HEK293 (cell line): ENCODE measurements at regions not wholly inside any gene's neighbourhood (a gene's known extent, or its start where the extent isn't known, plus 50 kb on each side); places are given as distances from the start of the nearest gene placed in this dataset.

ENCODE experiments used
- CTCF ChIA-PET: fragments of 350-600 bp; formaldehyde crosslinking; extraction: SDS; loops from one replicate; lab custom pipeline; 2021; ENCODE audit warnings: antibody characterized with exemption; lab: Yijun Ruan, JAX
- POLR2A ChIA-PET: fragments of 300-600 bp; formaldehyde crosslinking; extraction: SDS; loops from one replicate; lab custom pipeline; 2020; ENCODE audit warnings: antibody characterized with exemption, inconsistent platforms; lab: Yijun Ruan, JAX
- H3K27ac ChIP-seq: fragments of 200-500 bp; sonication (Bioruptor generic); 2 replicates; pipeline ENCODE4 v1.5.1; 2014; ENCODE audit warnings: low read depth, low read length, control low read depth, inconsistent platforms; ENCODE audit errors: extremely low read depth
- H3K36me3 ChIP-seq, 2 experiments: fragments of 200-500 bp in 1 of 2; sonication (Bioruptor generic) in 1 of 2; 1 replicate in 1 of 2; 2 replicates in 1 of 2; pipeline ENCODE4 v1.5.1; 2014 to 2017; ENCODE audit warnings: inconsistent platforms in 2 of 2, low read length in 2 of 2; ENCODE audit not compliant: control insufficient read depth in 2 of 2, insufficient read depth in 1 of 2
- H3K4me1 ChIP-seq: fragments of 200-500 bp; sonication (Bioruptor generic); 2 replicates; pipeline ENCODE4 v1.5.1; 2014; ENCODE audit warnings: mild to moderate bottlenecking, low read length, inconsistent platforms; ENCODE audit not compliant: control insufficient read depth, insufficient read depth
- H3K4me3 ChIP-seq: 2 replicates; pipeline ENCODE4 v1.5.1; 2011; ENCODE audit warnings: low read depth, mild to moderate bottlenecking, control low read depth, low read length, moderate library complexity
- H3K9me3 ChIP-seq: fragments of 200-500 bp; sonication (Bioruptor generic); 2 replicates; pipeline ENCODE4 v1.5.1; 2014; ENCODE audit warnings: low read depth, low read length, inconsistent platforms; ENCODE audit not compliant: control insufficient read depth, insufficient read depth
- BCL11B ChIP-seq: fragments of 450-650 bp; formaldehyde crosslinking; IDR thresholded peaks from 2 replicates; pipeline ENCODE4 v1.5.1; 2016; ENCODE audit warnings: low read depth, missing biosample characterization, missing genetic modification characterization
- GLIS2 ChIP-seq: fragments of 450-650 bp; formaldehyde crosslinking; IDR thresholded peaks from 2 replicates; pipeline ENCODE4 v1.5.1; 2016; ENCODE audit warnings: missing biosample characterization, missing genetic modification characterization
- PRDM4 ChIP-seq: fragments of 450-650 bp; formaldehyde crosslinking; IDR thresholded peaks from 2 replicates; pipeline ENCODE4 v1.5.1; 2017; ENCODE audit warnings: missing biosample characterization, missing genetic modification characterization
- SCRT1 ChIP-seq: fragments of 450-650 bp; formaldehyde crosslinking; IDR thresholded peaks from 2 replicates; pipeline ENCODE4 v1.5.1; 2016; ENCODE audit warnings: missing biosample characterization, missing genetic modification characterization, borderline replicate concordance
- ZBTB7A ChIP-seq: fragments of 450-650 bp; formaldehyde crosslinking; IDR thresholded peaks from 2 replicates; pipeline ENCODE4 v1.5.1; 2016; ENCODE audit warnings: low read depth, missing biosample characterization, missing genetic modification characterization
- ZNF114 ChIP-seq: fragments of 450-650 bp; formaldehyde crosslinking; IDR thresholded peaks from 2 replicates; pipeline ENCODE4 v1.5.0; 2017; ENCODE audit warnings: missing biosample characterization, missing genetic modification characterization
- ZNF202 ChIP-seq: fragments of 450-650 bp; formaldehyde crosslinking; IDR thresholded peaks from 2 replicates; pipeline ENCODE4 v1.5.1; 2016; ENCODE audit warnings: missing biosample characterization, missing genetic modification characterization, borderline replicate concordance
- ZNF211 ChIP-seq: fragments of 450-650 bp; formaldehyde crosslinking; IDR thresholded peaks from 2 replicates; pipeline ENCODE4 v1.5.1; 2016; ENCODE audit warnings: low read depth, missing biosample characterization, missing genetic modification characterization
- ZNF239 ChIP-seq: fragments of 450-650 bp; formaldehyde crosslinking; IDR thresholded peaks from 2 replicates; pipeline ENCODE4 v1.5.1; 2016; ENCODE audit warnings: missing biosample characterization, missing genetic modification characterization
- ZNF24 ChIP-seq: fragments of 450-650 bp; formaldehyde crosslinking; IDR thresholded peaks from 2 replicates; pipeline ENCODE4 v1.5.1; 2016; ENCODE audit warnings: missing biosample characterization, missing genetic modification characterization
- ZNF394 ChIP-seq: fragments of 450-650 bp; formaldehyde crosslinking; IDR thresholded peaks from 2 replicates; pipeline ENCODE4 v1.5.1; 2016; ENCODE audit warnings: missing biosample characterization, missing genetic modification characterization, mild to moderate bottlenecking, moderate library complexity, borderline replicate concordance
- ZNF416 ChIP-seq: fragments of 450-650 bp; formaldehyde crosslinking; IDR thresholded peaks from 2 replicates; pipeline ENCODE4 v1.5.1; 2016; ENCODE audit warnings: missing biosample characterization, missing genetic modification characterization
- ZNF513 ChIP-seq: fragments of 450-650 bp; IDR thresholded peaks from 2 replicates; pipeline ENCODE4 v1.5.1; 2018; ENCODE audit warnings: missing biosample characterization, missing genetic modification characterization
- ZNF530 ChIP-seq: fragments of 450-650 bp; formaldehyde crosslinking; IDR thresholded peaks from 2 replicates; pipeline ENCODE4 v1.5.1; 2016; ENCODE audit warnings: low read depth, missing biosample characterization, missing genetic modification characterization
- ZNF624 ChIP-seq: fragments of 450-650 bp; formaldehyde crosslinking; IDR thresholded peaks from 2 replicates; pipeline ENCODE4 v1.5.1; 2017; ENCODE audit warnings: missing biosample characterization, missing genetic modification characterization
- ZNF747 ChIP-seq: fragments of 450-650 bp; formaldehyde crosslinking; IDR thresholded peaks from 2 replicates; pipeline ENCODE4 v1.5.1; 2016; ENCODE audit warnings: missing biosample characterization, missing genetic modification characterization
- ZNF76 ChIP-seq: fragments of 450-650 bp; formaldehyde crosslinking; IDR thresholded peaks from 2 replicates; pipeline ENCODE4; 2016; ENCODE audit warnings: low read depth, missing biosample characterization, missing genetic modification characterization, borderline replicate concordance
- ZNF791 ChIP-seq: fragments of 450-650 bp; formaldehyde crosslinking; IDR thresholded peaks from 2 replicates; pipeline ENCODE4 v1.5.1; 2016; ENCODE audit warnings: missing biosample characterization, missing genetic modification characterization
- ZNF792 ChIP-seq: fragments of 450-650 bp; formaldehyde crosslinking; IDR thresholded peaks from 2 replicates; pipeline ENCODE4 v1.5.1; 2016; ENCODE audit warnings: missing biosample characterization, missing genetic modification characterization
- ZXDB ChIP-seq: fragments of 450-650 bp; formaldehyde crosslinking; IDR thresholded peaks from 2 replicates; pipeline ENCODE4 v1.5.1; 2016; ENCODE audit warnings: missing biosample characterization, missing genetic modification characterization
- TF ChIP-seq, protein P1 (sequence below): fragments of 450-650 bp; formaldehyde crosslinking; IDR thresholded peaks from 2 replicates; pipeline ENCODE4 v1.5.1; 2016; ENCODE audit warnings: missing biosample characterization, missing genetic modification characterization
- TF ChIP-seq, protein P2 (sequence below): fragments of 450-650 bp; formaldehyde crosslinking; IDR thresholded peaks from 2 replicates; pipeline ENCODE4 v1.5.1; 2017; ENCODE audit warnings: missing biosample characterization, missing genetic modification characterization
- TF ChIP-seq, protein P3 (sequence below): fragments of 450-650 bp; formaldehyde crosslinking; IDR thresholded peaks from 2 replicates; pipeline ENCODE4 v1.5.1; 2017; ENCODE audit warnings: missing biosample characterization, missing genetic modification characterization

GRCh38 chr15:53295574-53295973, 463.9 kb downstream of the WDR72 start:
- CTCF ChIA-PET: no interaction called here
- Histone ChIP-seq H3K4me1 (no peaks in the 10 kb centered on the region), H3K4me3 (no peak overlapping the region), H3K27ac (no peak overlapping the region), H3K36me3 (no peaks in the 10 kb centered on the region)
- no peak for TF ChIP-seq BCL11B (tag by site-specific recombination)
- TF ChIP-seq ZNF202 (tag by site-specific recombination): no peak
- no peak for TF ChIP-seq ZXDB
- TF ChIP-seq ZNF239 (tag by site-specific recombination): no peak
- no peak for TF ChIP-seq ZNF416 (tag by site-specific recombination)
- TF ChIP-seq ZNF114 (tag by site-specific recombination): no peak
- TF ChIP-seq, protein P1, sequence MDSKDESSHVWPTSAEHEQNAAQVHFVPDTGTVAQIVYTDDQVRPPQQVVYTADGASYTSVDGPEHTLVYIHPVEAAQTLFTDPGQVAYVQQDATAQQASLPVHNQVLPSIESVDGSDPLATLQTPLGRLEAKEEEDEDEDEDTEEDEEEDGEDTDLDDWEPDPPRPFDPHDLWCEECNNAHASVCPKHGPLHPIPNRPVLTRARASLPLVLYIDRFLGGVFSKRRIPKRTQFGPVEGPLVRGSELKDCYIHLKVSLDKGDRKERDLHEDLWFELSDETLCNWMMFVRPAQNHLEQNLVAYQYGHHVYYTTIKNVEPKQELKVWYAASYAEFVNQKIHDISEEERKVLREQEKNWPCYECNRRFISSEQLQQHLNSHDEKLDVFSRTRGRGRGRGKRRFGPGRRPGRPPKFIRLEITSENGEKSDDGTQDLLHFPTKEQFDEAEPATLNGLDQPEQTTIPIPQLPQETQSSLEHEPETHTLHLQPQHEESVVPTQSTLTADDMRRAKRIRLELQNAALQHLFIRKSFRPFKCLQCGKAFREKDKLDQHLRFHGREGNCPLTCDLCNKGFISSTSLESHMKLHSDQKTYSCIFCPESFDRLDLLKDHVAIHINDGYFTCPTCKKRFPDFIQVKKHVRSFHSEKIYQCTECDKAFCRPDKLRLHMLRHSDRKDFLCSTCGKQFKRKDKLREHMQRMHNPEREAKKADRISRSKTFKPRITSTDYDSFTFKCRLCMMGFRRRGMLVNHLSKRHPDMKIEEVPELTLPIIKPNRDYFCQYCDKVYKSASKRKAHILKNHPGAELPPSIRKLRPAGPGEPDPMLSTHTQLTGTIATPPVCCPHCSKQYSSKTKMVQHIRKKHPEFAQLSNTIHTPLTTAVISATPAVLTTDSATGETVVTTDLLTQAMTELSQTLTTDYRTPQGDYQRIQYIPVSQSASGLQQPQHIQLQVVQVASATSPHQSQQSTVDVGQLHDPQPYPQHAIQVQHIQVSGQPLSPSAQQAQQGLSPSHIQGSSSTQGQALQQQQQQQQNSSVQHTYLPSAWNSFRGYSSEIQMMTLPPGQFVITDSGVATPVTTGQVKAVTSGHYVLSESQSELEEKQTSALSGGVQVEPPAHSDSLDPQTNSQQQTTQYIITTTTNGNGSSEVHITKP (tag by site-specific recombination): no peak
- TF ChIP-seq ZNF394 (tag by site-specific recombination): no peak
- TF ChIP-seq, protein P2, sequence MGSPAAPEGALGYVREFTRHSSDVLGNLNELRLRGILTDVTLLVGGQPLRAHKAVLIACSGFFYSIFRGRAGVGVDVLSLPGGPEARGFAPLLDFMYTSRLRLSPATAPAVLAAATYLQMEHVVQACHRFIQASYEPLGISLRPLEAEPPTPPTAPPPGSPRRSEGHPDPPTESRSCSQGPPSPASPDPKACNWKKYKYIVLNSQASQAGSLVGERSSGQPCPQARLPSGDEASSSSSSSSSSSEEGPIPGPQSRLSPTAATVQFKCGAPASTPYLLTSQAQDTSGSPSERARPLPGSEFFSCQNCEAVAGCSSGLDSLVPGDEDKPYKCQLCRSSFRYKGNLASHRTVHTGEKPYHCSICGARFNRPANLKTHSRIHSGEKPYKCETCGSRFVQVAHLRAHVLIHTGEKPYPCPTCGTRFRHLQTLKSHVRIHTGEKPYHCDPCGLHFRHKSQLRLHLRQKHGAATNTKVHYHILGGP (tag by site-specific recombination): no peak
- no peak for TF ChIP-seq ZBTB7A (tag by site-specific recombination)
- TF ChIP-seq SCRT1: no peak
- TF ChIP-seq ZNF513 (tag by site-specific recombination): no peak
- TF ChIP-seq, all 188 proteins: peak for 0
- no peaks in the 10 kb centered on the region for H3K9me3 ChIP-seq
- POLR2A ChIA-PET: no interaction called here

DNA sequence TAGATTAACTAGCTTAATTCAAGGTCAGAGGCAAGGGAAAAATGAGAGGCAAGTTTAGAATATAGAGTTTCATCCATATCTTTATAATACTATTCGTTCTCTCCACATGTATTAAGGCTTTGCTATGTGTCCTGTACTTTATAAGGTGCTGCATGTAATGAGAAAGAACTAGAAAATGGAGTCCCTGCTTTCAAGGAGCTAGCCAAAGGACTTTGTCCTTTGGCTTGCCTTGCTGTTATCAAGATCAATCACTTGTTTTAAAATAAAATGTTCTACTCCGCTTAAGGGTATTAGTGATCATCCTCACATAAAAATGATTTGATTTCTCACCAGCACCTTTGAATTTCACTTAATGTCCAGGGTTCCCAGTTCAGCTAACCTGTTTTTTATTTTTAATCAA, 470.9 kb downstream of the WDR72 start:
- ChIA-PET CTCF (no interaction called here), POLR2A (no interaction called here)
- H3K4me1 ChIP-seq: no peaks in the 10 kb centered on the region
- no peak overlapping the region for H3K4me3 ChIP-seq
- no peak overlapping the region for H3K27ac ChIP-seq
- no peaks in the 10 kb centered on the region for H3K9me3 ChIP-seq
- TF ChIP-seq ZNF211 (tag by site-specific recombination) (no peak), ZNF76 (tag by site-specific recombination) (no peak), PRDM4 (tag by site-specific recombination) (no peak), ZNF747 (tag by site-specific recombination) (no peak), ZNF530 (no peak), ZNF792 (tag by site-specific recombination) (no peak), ZNF791 (tag by site-specific recombination) (no peak), ZNF24 (tag by site-specific recombination) (no peak), ZNF624 (no peak), GLIS2 (tag by site-specific recombination) (no peak)
- TF ChIP-seq, protein P3, sequence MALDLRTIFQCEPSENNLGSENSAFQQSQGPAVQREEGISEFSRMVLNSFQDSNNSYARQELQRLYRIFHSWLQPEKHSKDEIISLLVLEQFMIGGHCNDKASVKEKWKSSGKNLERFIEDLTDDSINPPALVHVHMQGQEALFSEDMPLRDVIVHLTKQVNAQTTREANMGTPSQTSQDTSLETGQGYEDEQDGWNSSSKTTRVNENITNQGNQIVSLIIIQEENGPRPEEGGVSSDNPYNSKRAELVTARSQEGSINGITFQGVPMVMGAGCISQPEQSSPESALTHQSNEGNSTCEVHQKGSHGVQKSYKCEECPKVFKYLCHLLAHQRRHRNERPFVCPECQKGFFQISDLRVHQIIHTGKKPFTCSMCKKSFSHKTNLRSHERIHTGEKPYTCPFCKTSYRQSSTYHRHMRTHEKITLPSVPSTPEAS (tag by site-specific recombination): no peak
- H3K36me3 ChIP-seq: no peaks in the 10 kb centered on the region
